ENCODE measurements at regions not wholly inside any gene's neighbourhood (a gene's known extent, or its start where the extent isn't known, plus 50 kb on each side); places are given as distances from the start of the nearest gene placed in this dataset.

DNA sequence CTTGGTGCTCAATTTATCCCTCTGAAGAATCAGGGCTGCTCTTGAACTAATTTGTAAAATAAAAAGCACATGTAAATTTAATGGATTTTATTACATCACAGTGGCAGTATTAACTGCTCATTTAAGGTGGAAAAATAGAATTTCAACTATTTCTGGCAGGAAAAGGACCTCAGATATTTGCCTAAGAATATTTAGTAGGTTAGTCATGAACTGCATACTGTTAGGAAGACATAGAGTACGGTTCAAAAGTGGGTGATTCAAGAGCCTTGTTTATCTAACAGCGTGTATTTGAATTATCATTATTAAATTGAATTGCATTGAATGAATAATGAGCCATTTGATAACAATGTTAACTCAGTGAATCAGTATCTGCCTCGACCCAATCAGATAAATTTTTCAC, 248.8 kb upstream of the PBX1 start:
- no peak for DNase-seq (ENCODE audit: low read depth)

DNA sequence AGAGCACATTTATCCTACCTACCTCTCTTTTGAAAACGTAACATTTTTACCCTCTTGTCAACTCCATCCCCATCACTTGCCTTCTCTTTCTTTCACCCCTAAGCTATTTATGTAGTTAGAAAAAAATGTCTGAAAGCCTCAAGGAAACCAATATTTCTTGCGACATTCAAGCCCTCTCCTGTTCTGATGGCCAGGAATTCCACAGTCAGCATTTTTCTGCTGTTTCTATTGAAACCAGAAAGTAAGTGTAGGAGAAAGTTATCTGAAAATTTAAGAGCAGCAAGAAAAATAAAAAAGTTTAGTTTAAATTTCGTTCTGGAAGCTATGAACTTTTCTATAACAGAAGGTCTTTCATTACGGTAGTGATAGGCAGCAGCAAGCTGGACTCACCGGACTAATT, 247.6 kb upstream of the PBX1 start:
- DNase-seq (ENCODE audit: low read depth), result no peak

DNA sequence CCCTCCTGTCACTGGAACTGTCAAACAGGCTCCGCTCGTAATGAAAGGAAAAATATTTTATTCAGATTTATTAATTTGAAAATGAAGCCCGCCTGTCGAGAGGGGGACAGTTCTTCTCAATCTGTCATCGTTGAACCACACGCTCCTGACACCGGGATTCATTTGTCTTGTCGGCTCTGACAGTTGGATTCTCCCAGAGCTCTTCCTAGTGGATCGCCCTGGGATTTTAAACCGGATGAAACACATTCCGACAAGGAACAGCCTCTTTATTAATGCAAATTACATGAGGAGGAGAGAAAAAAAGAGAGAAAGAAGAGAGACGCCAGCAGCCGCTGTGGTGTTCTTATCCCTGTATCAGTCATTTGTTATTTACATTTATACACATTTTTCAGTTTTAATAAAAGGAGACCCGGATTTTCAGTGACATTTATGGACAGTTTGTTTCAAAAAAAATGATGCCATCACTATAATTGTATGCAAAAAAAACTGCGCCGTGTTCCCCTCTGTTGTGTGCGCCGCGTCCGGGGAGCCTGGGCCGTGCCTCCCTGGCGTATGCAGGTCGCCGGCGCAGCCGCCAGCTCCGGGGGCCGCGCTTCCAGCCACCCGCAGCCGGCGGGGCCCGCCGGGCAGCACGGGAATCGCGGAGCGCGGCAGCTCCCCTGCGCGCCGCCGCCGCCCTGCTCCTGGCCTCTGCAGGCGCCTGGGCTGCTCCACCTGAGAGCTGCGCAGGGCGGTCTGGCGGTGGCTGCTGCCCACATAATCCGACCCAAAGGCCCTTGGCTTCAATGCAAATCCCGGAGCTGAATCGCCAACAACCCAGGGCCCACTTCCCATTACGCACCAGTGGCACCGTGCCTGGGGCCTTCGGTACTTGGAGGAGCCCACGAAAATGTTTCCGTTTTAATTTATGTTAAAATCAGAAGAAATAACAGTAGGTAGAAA, 237.9 kb upstream of the PBX1 start:
- DNase-seq (ENCODE audit: low read depth), result no peak

DNA sequence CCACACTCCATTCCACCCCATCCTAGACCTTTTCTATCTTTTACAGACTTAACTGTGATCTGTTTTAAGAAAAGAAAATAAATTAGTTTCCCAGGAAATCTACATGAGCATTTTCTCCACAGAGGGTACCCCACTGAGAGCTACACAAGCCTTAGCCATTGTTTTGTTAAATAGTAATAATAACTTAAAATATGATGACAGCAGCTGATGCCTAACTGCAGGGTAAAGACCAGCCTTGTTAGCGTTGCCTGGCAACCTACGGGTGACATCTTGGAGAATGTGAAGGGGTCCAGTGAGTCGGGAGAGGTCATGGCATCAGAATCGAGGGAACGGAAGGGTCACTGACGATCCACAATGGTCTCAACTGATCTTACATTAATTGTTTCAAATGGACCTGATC, 233.2 kb upstream of the PBX1 start:
- DNase-seq (ENCODE audit: low read depth), result no peak

DNA sequence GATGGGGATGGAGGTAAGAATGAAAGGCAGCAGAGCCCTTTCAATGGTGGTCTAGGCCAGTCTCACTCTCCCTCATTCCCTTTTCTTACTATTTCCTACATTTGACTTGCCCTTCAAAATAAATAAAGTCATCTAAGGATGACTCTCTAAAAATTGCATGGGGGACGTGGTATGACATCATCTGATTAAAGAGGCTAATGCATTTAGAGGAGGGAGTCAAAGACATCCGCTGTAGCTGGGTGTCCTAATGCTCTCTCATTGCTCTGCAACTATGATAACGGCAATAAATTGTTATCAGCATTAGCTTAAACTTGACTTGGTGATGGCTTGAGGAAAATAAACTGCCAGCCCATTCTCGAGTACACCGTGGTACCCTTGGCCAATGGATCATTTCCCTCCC, 225.6 kb upstream of the PBX1 start:
- DNase-seq (ENCODE audit: low read depth), result no peak

DNA sequence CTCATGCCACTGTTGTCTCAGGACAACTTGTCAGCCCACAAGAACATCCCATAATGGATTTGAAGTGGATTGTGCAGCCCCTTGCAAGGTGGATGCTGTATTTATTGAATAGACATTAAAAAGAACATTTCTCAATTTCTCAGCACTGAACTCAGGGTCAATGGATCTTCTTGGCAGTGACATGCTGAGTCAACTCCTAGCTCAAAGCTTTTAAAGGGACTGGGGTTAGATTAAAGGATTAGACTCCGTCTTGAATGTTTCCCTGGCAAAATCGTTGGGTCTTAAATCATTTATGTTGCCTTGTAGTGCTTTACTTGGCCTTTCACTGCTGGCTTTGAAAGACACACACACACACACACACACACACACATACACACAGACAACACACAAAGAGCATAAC, 221.6 kb upstream of the PBX1 start:
- DNase-seq (ENCODE audit: low read depth), result no peak

DNA sequence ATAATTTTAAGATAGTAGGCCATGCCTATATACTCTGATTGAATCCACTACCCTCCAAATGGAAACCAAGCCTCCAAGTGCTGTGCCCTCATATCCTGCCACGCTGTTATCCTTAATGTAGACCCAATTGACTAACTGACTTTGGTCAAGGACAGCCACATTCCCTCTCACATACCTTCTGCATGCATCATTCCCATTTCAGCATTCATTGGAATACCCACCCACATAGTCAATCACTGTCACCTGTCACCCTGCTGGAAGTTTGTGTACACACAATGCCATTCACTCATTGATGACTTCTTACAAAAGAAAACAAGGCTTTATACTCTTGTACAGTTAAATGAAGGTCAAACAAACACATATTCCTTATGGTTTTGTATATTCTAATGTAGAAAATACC, 221.1 kb upstream of the PBX1 start:
- no peak for DNase-seq (ENCODE audit: low read depth)

DNA sequence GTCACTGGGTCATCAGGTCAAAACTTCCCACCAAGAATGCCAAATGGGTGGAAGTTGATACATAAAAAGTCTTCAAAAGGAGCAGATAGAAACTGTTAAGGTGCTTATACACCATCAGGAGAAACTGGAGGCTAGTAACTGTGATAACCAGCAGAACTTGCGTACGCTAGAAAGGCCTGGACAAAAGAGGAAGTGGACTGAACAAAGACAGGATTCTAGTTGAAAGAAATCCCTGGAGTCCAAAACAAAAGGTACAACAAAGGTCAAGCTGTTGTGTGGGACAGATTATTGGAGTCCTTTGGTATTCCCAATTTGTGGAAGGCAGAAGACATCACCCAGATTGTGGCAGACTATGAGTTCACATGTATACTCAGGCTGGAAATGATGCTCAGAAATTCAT, 215.8 kb upstream of the PBX1 start:
- DNase-seq (ENCODE audit: low read depth), result no peak

DNA sequence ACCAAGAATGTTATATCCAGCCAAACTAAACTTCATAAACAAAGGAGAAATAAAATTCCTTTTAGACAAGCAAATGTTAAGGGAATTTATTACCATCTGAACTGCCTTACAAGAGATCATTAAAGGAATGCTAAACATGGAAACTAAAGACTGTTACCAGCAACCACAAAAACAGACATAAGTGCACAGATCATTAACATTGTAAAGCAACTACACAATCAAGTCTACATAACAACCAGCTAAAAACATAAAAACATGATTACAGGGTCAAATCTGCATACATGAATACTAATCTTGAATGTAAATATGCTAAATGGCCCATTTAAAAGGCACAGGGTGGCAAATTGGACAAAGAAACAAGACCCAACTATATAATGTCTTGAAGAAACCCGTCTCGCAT, 211.0 kb upstream of the PBX1 start:
- no peak for DNase-seq (ENCODE audit: low read depth)

DNA sequence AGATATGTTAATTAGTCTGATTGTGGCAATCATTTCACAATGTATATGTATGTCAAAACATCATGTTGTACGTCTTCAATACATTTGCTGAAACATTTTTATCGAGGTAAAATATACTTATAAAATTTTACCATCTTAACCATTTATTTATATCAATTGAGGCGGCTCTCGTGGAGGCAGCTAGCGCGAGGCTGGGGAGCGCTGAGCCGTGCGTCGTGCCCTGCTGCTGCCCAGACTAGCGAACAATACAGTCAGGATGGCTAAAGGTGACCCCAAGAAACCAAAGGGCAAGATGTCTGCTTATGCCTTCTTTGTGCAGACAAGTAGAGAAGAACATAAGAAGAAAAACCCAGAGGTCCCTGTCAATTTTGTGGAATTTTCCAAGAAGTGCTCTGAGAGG, 202.5 kb upstream of the PBX1 start:
- no peak for DNase-seq (ENCODE audit: low read depth)

DNA sequence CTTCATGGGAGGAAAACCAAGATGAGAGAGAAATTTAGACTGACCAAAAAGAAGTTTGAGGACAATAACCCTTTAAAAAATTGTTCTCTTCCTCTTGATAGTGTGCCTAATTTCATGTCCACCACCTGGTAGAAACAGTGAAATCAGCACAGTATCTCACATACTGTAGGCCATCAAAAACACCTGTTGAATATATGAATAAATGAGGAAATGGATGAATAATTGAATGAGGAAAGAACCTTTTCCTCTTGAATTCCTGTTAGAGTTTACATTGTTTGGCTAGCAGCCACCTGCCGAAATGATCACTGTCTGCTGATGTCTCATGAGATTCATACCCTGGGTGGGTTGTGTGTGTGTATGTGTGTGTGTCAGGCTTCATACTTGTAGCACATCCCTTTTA, 198.7 kb upstream of the PBX1 start:
- no peak for DNase-seq (ENCODE audit: low read depth)

DNA sequence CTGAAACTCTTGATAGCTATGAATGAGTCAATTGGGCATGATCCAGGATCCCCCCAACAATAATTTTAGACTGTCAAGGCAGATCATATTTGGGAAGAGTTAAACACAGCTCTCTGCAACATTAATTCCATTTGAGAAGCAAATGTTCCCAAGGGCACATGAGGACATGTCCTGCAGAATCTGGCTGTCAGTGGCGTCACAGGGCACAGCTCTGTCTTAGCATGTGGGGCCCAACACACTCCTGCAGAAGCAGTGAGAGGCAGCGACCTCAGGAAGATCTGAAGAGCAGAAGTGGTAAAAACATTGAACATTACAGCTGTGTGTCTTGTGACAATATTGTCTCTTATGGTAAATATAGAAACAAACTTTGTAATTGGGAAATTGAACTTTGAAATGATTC, 197.1 kb upstream of the PBX1 start:
- no peak for DNase-seq (ENCODE audit: low read depth)

DNA sequence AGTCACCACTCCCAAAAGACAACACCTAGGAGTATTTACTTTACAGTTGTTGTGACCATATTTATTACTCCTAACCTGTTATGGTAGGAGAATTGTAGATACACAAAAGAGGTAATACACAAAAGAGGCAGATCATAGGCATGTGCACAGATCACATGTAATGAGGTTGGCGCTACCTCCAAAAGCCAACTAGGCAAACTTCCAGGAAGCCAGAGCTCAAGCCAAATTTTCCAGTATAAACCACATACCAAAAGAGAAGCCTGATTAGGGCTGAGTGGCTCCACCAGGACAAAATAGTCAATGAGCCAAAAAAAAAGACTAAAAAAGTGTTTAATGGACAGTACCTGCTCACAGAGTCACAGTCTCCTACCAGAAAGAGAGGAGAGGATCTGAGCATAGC, 195.0 kb upstream of the PBX1 start:
- DNase-seq (ENCODE audit: low read depth), result no peak

DNA sequence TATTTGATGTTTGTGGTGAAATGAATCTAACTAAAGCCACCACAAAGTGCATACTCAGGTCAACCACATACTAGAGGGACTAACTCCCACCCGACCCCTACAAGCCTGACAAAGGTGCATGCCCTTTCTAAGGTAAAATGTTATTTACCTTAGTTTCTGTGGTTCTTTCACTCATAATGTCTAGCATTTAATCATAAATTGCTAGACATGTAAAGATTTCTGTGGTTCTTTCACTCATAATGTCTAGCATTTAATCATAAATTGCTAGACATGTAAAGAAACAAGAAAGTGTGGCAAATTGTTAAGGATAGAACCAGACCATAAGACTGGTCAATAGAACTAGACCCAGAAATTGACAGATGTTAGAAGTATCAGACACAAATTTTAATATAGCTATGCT, 193.0 kb upstream of the PBX1 start:
- DNase-seq (ENCODE audit: low read depth), result no peak

DNA sequence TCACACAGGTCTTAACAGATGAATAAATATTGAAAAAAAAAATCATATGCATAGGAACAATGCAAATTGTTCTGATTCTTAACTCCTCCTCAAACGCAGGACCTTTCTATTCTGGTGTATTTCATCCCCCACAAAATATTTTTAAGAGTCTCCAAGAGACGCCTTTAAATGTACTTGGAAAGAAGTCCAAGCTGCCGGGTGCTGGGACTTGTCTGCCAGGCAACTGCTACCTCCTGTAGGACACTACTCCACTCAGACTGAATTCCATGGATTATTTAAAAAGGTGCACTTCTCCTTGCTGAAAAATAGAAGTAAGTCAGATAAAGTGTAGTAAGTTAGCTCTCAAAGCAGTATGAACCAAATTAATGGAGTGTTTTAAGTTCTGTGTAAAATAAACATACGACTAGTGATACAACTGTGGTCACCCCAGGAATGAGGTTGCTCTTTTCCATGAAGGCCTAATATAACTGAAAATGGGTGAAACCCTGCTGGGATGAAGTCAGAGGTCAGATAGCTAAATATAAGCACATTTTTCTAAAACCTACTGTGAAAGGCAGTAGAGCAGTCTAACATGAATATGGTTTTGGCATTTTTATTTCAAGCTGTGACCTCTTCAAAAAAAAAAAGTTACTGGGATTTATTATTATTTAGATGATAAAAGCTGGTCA, 189.2 kb upstream of the PBX1 start:
- no peak for DNase-seq (ENCODE audit: low read depth)

DNA sequence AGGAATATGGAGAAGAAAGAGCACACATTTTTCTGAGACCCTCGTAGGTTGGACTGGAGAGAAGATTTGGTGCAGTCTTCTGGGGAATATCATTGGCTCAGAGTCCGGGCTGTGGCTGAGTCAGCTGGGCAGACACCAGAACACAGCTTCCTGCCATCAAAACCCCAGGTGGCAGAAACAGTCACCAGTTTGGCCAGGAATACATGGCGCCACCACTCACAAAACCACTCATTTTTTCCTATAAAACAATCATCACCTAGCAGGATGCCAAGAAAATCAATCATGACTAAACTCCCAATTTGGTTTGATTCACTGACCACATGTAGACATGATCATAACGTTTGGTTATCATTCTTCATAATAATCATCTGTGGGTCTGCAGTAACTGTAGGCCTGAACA, 178.1 kb upstream of the PBX1 start:
- DNase-seq (ENCODE audit: low read depth), result no peak

DNA sequence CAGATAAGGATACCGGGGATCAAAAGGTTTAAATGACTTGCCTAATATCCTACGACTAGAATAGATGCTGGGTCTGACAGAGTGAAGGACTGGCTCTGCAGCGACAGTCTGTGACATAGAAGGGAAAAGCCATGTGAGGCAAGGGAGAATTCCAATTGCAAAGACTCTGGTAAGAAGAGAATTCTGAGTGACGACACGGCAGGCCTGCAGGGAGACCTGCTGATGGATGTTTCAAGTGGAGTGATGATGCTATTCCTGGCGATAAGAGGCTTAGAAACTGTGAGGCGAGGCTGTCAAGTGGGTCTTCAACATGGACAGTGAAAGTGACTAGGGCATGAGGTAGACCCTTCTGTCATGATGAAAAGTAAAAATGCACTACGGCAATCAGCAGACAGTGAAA, 176.6 kb upstream of the PBX1 start:
- no peak for DNase-seq (ENCODE audit: low read depth)

DNA sequence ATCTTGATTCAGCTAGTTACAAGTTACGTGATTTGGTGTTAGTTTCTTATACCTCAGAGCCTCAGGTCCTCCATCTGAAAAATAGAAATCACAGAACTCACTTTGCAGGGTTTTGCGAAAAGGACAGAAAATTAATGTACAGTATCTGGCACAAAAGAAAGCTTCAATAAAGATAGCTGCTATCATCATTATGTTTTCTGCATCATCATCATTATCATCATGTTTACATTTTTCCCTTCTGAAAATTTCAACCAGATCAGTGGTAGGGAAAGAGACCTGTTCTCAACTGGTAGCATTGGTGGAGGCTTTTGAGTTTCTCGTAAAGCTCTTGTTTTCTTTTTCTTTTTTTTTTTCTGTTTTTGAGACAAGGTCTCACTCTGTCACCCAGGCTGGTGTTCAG, 174.7 kb upstream of the PBX1 start:
- no peak for DNase-seq (ENCODE audit: low read depth)

DNA sequence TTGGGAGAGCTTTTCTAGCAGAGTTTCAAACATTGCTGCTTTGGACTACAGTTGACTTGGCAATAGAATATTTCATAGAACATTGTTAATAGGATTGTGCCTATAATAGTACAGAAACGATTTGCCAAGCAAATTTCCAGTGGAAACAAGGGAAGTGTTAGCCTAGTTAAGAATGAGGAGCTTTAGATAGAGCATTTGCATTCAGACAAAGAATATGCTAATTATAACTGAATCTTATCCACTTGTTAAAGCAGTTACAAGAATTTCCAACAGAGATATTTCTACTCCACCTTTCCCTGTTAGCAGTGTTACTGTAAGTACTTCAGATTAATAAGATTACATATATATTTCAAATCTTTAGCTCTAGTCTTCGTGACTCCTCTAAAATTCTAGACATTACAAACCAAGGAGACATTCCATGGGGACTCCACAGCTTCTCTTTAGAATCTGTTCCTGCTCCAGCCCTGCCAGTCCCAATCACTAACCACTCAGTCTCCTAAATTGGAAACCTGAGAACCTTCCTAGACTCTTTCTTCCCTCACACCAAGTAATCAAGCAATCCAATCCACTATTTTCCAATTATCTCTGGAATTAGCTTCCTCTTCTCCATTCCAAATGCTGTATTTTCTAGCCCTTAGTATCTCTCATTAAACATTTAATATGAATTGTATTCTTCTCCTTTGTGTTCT, 141.8 kb upstream of the PBX1 start:
- no peak for DNase-seq (ENCODE audit: low read depth)

DNA sequence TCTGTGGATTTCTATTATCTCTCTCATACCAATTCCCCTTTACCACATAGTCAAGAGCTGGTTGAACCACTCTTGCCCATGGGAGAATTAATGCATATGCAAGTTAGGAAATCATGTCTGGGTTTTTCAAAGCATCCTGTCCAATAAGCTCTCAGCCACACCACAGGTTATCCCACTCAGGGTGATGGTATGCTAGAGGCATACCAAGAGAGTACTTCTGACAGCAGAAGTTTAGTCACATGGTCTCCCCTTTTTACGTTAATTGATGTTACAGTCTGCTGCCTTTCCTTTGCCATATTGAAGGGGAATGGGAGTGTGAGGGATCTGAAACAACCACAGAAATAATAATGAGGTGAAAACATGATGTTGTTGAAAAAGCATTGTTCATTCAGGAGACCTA, 135.8 kb upstream of the PBX1 start:
- no peak for DNase-seq (ENCODE audit: low read depth)

DNA sequence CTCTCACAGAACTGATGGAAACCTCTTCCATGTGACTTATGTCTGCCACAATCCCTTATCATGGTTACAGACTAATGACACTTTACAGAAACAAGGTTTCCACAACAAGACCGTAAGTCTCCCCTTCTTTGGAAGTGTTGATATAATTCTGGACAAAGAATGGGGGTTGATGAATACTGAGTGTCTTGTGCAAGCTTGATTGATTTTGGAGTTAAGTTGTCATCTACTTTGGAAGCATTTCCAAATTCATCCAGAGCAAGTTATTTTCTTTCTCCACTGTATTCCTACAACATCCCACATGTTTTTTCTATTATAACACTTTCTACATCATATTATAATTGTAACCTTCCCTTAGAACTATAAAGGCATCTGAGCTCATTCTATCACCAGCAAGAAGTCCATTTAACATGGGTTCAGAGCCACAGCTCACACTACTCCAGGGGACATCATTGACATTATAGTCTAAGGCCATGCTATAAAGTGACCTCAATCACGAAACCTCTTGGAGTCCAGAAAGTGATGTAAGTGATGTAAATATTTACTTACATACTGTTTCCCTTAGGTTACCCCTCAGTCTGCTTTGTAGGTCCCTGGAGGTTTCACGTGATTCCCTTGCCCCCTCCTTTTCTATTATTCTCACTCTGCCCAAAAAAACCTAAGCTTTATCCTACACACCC, 125.7 kb upstream of the PBX1 start:
- no peak for DNase-seq (ENCODE audit: low read depth)

DNA sequence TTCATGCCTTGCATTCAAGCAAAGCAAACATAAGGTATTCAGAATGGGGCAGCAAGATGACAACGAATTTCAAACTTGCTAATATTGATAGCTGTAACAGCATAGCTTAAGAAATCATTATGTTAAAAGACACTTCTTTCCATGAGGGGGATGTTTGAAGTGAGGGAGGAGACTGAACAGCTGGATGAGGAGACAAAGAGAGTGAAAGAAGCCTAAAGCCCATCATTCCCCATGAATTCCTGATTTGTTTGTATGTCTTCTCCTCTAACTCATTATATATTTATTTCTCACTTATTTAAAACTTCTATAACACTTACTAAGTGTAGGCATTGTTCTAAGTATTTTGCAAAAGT, 125.2 kb upstream of the PBX1 start:
- no peak for DNase-seq (ENCODE audit: low read depth)

DNA sequence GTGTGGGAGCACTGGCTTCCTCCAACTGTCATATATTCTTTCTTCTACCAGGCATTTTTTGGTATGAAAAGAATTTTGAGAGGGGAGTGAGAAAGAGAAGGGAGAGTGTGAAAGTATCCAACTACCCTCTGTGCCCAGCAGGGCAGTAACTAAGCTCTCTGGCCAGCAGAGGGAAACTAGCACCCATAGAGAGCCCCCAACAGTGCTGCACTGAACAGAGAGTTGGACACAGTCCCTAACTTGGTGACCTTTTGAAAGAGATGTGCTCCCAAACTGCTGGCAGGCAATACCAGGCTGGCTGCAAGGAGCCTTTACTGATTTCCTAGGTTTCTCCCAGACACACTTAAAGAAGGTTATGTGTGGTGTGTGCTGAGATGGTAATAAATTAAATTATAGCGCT, 118.8 kb upstream of the PBX1 start:
- no peak for DNase-seq (ENCODE audit: low read depth)
